C4-2B (cell line): ENCODE measurements at regions not wholly inside any gene's neighbourhood (a gene's known extent, or its start where the extent isn't known, plus 50 kb on each side); places are given as distances from the start of the nearest gene placed in this dataset.

Experiments used
- CTCF ChIP-seq: fragments of 450-650 bp; conservative IDR thresholded peaks from 2 replicates; pipeline ENCODE4 v1.5.1; 2017; ENCODE audit warnings: mild to moderate bottlenecking
- ZFX ChIP-seq: fragments of 450-650 bp; IDR thresholded peaks from 2 replicates; pipeline ENCODE4 v1.6.1; 2017

GRCh38 chrX:118222421-118222820 is 105.8 kb upstream of the KLHL13 start:
- TF ChIP-seq CTCF (no peak), ZFX (no peak)
